ENCODE measurements at regions not wholly inside any gene's neighbourhood (a gene's known extent, or its start where the extent isn't known, plus 50 kb on each side); places are given as distances from the start of the nearest gene placed in this dataset.

DNA sequence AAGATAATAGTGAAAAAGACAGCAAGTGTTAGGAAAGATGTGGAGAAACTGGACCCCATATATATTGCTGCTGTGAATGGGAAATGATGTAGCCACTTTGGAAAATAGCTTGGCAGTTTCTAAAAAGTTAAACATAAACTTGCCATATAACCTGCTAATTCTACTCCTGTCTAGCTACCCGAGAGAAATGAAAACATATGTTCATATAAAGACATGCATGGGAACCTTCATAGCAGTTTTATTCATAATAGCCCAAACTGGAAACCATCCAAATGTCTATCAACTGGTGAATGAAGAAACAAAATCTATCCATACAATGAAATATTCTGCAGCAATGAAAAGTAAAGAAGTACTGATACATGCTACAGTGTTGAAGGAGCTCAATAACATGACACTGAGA, 50.4 kb upstream of the NABP1 start:
- no peak for FAIRE-seq
- H3K27me3 ChIP-seq (ENCODE audit: control insufficient read depth, insufficient read depth, low read length) = no peaks in the 10 kb centered on the region
- TF ChIP-seq, protein P1, sequence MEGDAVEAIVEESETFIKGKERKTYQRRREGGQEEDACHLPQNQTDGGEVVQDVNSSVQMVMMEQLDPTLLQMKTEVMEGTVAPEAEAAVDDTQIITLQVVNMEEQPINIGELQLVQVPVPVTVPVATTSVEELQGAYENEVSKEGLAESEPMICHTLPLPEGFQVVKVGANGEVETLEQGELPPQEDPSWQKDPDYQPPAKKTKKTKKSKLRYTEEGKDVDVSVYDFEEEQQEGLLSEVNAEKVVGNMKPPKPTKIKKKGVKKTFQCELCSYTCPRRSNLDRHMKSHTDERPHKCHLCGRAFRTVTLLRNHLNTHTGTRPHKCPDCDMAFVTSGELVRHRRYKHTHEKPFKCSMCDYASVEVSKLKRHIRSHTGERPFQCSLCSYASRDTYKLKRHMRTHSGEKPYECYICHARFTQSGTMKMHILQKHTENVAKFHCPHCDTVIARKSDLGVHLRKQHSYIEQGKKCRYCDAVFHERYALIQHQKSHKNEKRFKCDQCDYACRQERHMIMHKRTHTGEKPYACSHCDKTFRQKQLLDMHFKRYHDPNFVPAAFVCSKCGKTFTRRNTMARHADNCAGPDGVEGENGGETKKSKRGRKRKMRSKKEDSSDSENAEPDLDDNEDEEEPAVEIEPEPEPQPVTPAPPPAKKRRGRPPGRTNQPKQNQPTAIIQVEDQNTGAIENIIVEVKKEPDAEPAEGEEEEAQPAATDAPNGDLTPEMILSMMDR (IDR thresholded peaks at IDR 0.05; ENCODE audit: insufficient read depth, low read length, severe bottlenecking) = no peak
- H3K36me3 ChIP-seq (ENCODE audit: control insufficient read depth, insufficient read depth, low read length) = no peaks in the 10 kb centered on the region
- no peak for DNase-seq (ENCODE audit: low read depth)
- no peak overlapping the region for H3K4me3 ChIP-seq (ENCODE audit: low read depth, low read length)
